Loucy (cell line): ENCODE measurements at regions not wholly inside any gene's neighbourhood (a gene's known extent, or its start where the extent isn't known, plus 50 kb on each side); places are given as distances from the start of the nearest gene placed in this dataset.

Experiments
- H2AFZ ChIP-seq: fragments of 200-600 bp; sonication (generic); 2 replicates; pipeline ENCODE4 v1.6.0; 2016; ENCODE audit warnings: antibody characterized with exemption, mild to moderate bottlenecking, low read length, moderate library complexity
- H3F3A ChIP-seq: fragments of 200-600 bp; 2 replicates; pipeline ENCODE4 v1.6.0; 2016; ENCODE audit warnings: antibody characterized with exemption, low read depth, mild to moderate bottlenecking
- H3K27me3 ChIP-seq: fragments of 200-600 bp; sonication (generic); 2 replicates; pipeline ENCODE4 v1.6.1; 2014; ENCODE audit warnings: low read length, mild to moderate bottlenecking; ENCODE audit not compliant: insufficient read depth, poor library complexity, severe bottlenecking
- H3K36me3 ChIP-seq: fragments of 200-600 bp; sonication (generic); 2 replicates; pipeline ENCODE4 v1.6.1; 2016; ENCODE audit warnings: low read length; ENCODE audit not compliant: insufficient read depth
- H3K4me1 ChIP-seq: fragments of 200-600 bp; sonication (generic); 2 replicates; pipeline ENCODE4 v1.5.1; 2014; ENCODE audit warnings: low read length, mild to moderate bottlenecking; ENCODE audit not compliant: insufficient read depth, poor library complexity, severe bottlenecking
- H3K4me2 ChIP-seq: fragments of 200-600 bp; sonication (generic); 2 replicates; pipeline ENCODE4 v1.6.0; 2014; ENCODE audit warnings: antibody characterized with exemption, low read length, low read depth, mild to moderate bottlenecking; ENCODE audit not compliant: poor library complexity, severe bottlenecking
- H3K4me3 ChIP-seq: fragments of 200-600 bp; sonication (generic); 2 replicates; pipeline ENCODE4 v1.5.1; 2014; ENCODE audit warnings: low read length, mild to moderate bottlenecking, mixed read lengths; ENCODE audit not compliant: poor library complexity, severe bottlenecking
- H3K79me2 ChIP-seq: fragments of 200-600 bp; sonication (generic); 2 replicates; pipeline ENCODE4 v1.6.1; 2014; ENCODE audit warnings: low read length; ENCODE audit not compliant: insufficient read depth
- H3K9ac ChIP-seq: fragments of 200-600 bp; sonication (generic); 2 replicates; pipeline ENCODE4 v1.6.0; 2014; ENCODE audit warnings: mild to moderate bottlenecking, low read depth, low read length, moderate library complexity; ENCODE audit not compliant: poor library complexity, severe bottlenecking
- H3K9me2 ChIP-seq: fragments of 200-600 bp; sonication (generic); replicated peaks from 2 replicates; pipeline ENCODE4 v1.6.1; 2016; ENCODE audit warnings: low read depth, low read length, mixed read lengths
- H3K9me3 ChIP-seq: fragments of 200-600 bp; sonication (generic); 2 replicates; pipeline ENCODE4 v1.6.1; 2014; ENCODE audit warnings: mild to moderate bottlenecking, antibody characterized with exemption, low read length, low read depth; ENCODE audit not compliant: insufficient read depth
- H4K20me1 ChIP-seq: fragments of 200-600 bp; sonication (generic); 2 replicates; pipeline ENCODE4 v1.6.0; 2014; ENCODE audit warnings: antibody characterized with exemption, low read length, mild to moderate bottlenecking; ENCODE audit not compliant: insufficient read depth, poor library complexity, severe bottlenecking
- EZH2phosphoT487 ChIP-seq: fragments of 200-600 bp; IDR thresholded peaks from 2 replicates; pipeline ENCODE4 v1.6.1; 2018; ENCODE audit warnings: antibody characterized with exemption, mild to moderate bottlenecking, moderate library complexity, borderline replicate concordance
- TF ChIP-seq, protein P1 (sequence below): fragments of 200-600 bp; sonication (generic); conservative IDR thresholded peaks from 2 replicates; pipeline ENCODE4 v1.5.1; 2014; ENCODE audit warnings: mild to moderate bottlenecking, antibody characterized with exemption, low read length

DNA sequence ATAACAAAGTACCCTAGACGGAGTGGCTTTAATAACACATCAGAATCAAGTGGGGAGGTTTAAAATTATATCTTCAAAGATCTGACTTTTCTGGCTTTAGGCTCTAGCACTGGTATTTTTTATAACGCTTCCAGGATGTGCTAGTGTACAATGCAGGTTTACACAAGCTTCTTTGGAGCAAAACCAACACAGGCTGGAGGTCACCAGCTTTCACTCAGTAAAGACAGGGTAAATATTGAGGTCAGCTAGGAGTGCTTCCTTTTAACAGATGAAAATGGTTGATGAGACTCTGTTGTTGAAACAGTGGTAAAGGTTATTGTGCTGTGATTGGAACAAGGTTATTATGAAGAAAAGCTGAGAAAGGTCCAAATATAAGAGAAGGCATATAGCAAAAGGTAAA is 414.2 kb downstream of the TAF11L14 start:
- Histone ChIP-seq H3K79me2 (no peaks in the 10 kb centered on the region), H3K27me3 (no peaks in the 10 kb centered on the region), H3K36me3 (no peaks in the 10 kb centered on the region), H3K9me2 (no peaks in the 10 kb centered on the region), H3K9me3 (no peaks in the 10 kb centered on the region), H3K9ac (no peak overlapping the region), H3K4me3 (no peak overlapping the region), H4K20me1 (no peaks in the 10 kb centered on the region), H3F3A (no peaks in the 10 kb centered on the region), H3K4me2 (no peak overlapping the region), H3K4me1 (no peaks in the 10 kb centered on the region), H2AFZ (no peak overlapping the region)
- TF ChIP-seq EZH2phosphoT487, result no peak
- TF ChIP-seq, protein P1, sequence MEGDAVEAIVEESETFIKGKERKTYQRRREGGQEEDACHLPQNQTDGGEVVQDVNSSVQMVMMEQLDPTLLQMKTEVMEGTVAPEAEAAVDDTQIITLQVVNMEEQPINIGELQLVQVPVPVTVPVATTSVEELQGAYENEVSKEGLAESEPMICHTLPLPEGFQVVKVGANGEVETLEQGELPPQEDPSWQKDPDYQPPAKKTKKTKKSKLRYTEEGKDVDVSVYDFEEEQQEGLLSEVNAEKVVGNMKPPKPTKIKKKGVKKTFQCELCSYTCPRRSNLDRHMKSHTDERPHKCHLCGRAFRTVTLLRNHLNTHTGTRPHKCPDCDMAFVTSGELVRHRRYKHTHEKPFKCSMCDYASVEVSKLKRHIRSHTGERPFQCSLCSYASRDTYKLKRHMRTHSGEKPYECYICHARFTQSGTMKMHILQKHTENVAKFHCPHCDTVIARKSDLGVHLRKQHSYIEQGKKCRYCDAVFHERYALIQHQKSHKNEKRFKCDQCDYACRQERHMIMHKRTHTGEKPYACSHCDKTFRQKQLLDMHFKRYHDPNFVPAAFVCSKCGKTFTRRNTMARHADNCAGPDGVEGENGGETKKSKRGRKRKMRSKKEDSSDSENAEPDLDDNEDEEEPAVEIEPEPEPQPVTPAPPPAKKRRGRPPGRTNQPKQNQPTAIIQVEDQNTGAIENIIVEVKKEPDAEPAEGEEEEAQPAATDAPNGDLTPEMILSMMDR, result no peak

DNA sequence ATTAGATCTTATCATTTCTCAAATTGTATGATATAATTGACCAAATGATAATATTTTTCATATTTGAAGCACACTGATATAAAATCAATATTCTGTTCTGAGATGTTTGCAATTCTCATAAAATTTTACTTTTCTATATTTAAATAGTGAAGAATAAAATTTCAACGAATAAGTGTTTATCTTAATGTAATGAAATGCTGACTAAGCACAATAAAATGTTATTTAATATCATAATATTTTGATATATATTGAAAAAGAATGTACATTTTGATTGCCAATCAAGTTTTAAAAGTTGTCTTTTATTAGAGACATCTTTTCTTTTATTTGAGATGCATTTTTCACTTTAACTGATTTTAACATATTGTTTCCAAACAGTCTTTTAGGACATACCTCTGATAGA is 416.1 kb downstream of the TAF11L14 start:
- Histone ChIP-seq H3F3A (no peaks in the 10 kb centered on the region), H3K4me1 (no peaks in the 10 kb centered on the region), H4K20me1 (no peaks in the 10 kb centered on the region), H3K4me2 (no peak overlapping the region), H3K36me3 (no peaks in the 10 kb centered on the region), H2AFZ (no peak overlapping the region), H3K9me2 (no peaks in the 10 kb centered on the region), H3K9ac (no peak overlapping the region), H3K27me3 (no peaks in the 10 kb centered on the region), H3K9me3 (no peaks in the 10 kb centered on the region), H3K79me2 (no peaks in the 10 kb centered on the region), H3K4me3 (no peak overlapping the region)
- TF ChIP-seq EZH2phosphoT487, result no peak
- TF ChIP-seq, protein P1, result no peak

DNA sequence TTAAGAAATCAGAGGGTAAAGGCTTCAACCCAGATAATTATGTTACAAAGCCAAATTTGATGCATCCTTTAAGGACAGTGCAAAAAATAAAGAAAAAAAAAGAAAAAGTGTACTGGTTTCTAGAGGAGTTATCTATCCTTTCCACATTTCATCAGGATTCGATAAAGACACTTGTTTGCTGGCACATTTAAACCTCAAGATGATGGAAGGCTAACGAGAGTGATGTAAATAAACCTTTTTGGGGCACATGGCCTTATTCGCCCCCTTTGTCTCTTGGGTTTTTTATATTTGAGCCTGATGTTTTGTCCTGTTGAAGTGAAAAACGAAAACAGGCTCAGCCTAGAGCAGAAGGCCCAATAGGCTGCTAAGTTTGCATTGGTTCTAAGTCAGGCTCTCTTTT is 416.5 kb downstream of the TAF11L14 start:
- no peaks in the 10 kb centered on the region for H3K9me3 ChIP-seq
- no peaks in the 10 kb centered on the region for H3K4me1 ChIP-seq
- no peaks in the 10 kb centered on the region for H3K9me2 ChIP-seq
- no peak overlapping the region for H3K9ac ChIP-seq
- no peak for TF ChIP-seq EZH2phosphoT487
- TF ChIP-seq, protein P1, result no peak
- no peaks in the 10 kb centered on the region for H3K79me2 ChIP-seq
- H2AFZ ChIP-seq, result no peak overlapping the region
- no peaks in the 10 kb centered on the region for H3K36me3 ChIP-seq
- no peaks in the 10 kb centered on the region for H3K27me3 ChIP-seq
- H3F3A ChIP-seq, result no peaks in the 10 kb centered on the region
- no peak overlapping the region for H3K4me2 ChIP-seq
- H4K20me1 ChIP-seq, result no peaks in the 10 kb centered on the region
- no peak overlapping the region for H3K4me3 ChIP-seq
